HepG2 (cell line): ENCODE measurements at regions not wholly inside any gene's neighbourhood (a gene's known extent, or its start where the extent isn't known, plus 50 kb on each side); places are given as distances from the start of the nearest gene placed in this dataset.

Experiments
- ATAC-seq: fragments of 200-7000 bp; cut with Tn5 transposase; 3 replicates; pipeline ENCODE4 v1.9.1; 2020; ENCODE audit warnings: mild to moderate bottlenecking, moderate library complexity
- BruUV-seq: library from RNA; stranded (reverse); fragments of 400-500 nt; replicated peaks from 2 replicates; lab custom pipeline; 2021; lab: Mats Ljungman, UMichigan
- CTCF ChIA-PET: fragments of 300-600 bp; formaldehyde crosslinking; extraction: SDS; loops from one replicate; lab custom pipeline; 2021; ENCODE audit warnings: low total read pairs, inconsistent platforms, low intra/inter-chr PET ratio; lab: Yijun Ruan, JAX
- POLR2A ChIA-PET: fragments of 350-600 bp; sonication (Branson Sonifier 250); formaldehyde crosslinking; loops from one replicate; lab custom pipeline; 2020; ENCODE audit warnings: antibody characterized with exemption, inconsistent platforms; lab: Yijun Ruan, JAX
- DNase-seq: peaks from one replicate; pipeline ENCODE4 v3.0.0-alpha.2; 2015; ENCODE audit warnings: low spot score
- FAIRE-seq: peaks from 3 replicates; lab custom pipeline; 2011; peaks lifted over from hg19 to GRCh38; lab: Jason Lieb, UNC
- H2AFZ ChIP-seq: one replicate; pipeline ENCODE4 v1.6.1; 2011; ENCODE audit warnings: low read length, inconsistent platforms
- H3K27ac ChIP-seq: fragments of 300-600 bp; 3 replicates; pipeline ENCODE4 v1.8.0; 2011; ENCODE audit warnings: mixed run types, mild to moderate bottlenecking, mixed read lengths, low read length, inconsistent platforms; ENCODE audit not compliant: insufficient read depth; ENCODE audit errors: extremely low read length
- H3K27me3 ChIP-seq, 2 experiments: fragments of 200-600 bp in 1 of 2; 2 replicates in 1 of 2; 3 replicates in 1 of 2; pipeline versions ENCODE4 v1.6.0 to v1.8.0; 2011; ENCODE audit warnings: low read length in 2 of 2, mild to moderate bottlenecking in 2 of 2, moderate library complexity in 2 of 2, inconsistent platforms in 1 of 2; ENCODE audit not compliant: insufficient read depth in 2 of 2, control insufficient read depth in 1 of 2
- H3K36me3 ChIP-seq, 2 experiments: fragments of 200-600 bp in 1 of 2; replicated peaks in 1 of 2; 2 replicates in 1 of 2; 3 replicates in 1 of 2; pipeline versions ENCODE4 v1.5.1 to v1.8.0; 2011; ENCODE audit warnings: low read length in 2 of 2, inconsistent platforms in 1 of 2; ENCODE audit not compliant: insufficient read depth in 2 of 2, control insufficient read depth in 1 of 2
- H3K4me1 ChIP-seq: 2 replicates; pipeline ENCODE4 v1.5.1; 2012; ENCODE audit warnings: low read length, inconsistent platforms; ENCODE audit not compliant: insufficient read depth
- H3K4me2 ChIP-seq: 2 replicates; pipeline ENCODE4 v1.6.0; 2011; ENCODE audit warnings: low read depth, low read length, inconsistent platforms
- H3K4me3 ChIP-seq, 3 experiments: fragments of 200-600 bp in 1 of 3; sonication (generic), shearing (Covaris generic) in 1 of 3; replicated peaks in 1 of 3; 2 replicates each; pipeline ENCODE4 v1.5.1; 2011 to 2016; ENCODE audit warnings: low read length in 3 of 3, inconsistent platforms in 2 of 3, low read depth in 2 of 3, mild to moderate bottlenecking in 2 of 3, control low read depth in 1 of 3, mixed read lengths in 1 of 3; ENCODE audit not compliant: insufficient read depth in 1 of 3
- H3K79me2 ChIP-seq: one replicate; pipeline ENCODE4 v1.6.1; 2011; ENCODE audit warnings: low read length, inconsistent platforms; ENCODE audit not compliant: insufficient read depth
- H3K9ac ChIP-seq: 2 replicates; pipeline ENCODE4 v1.6.0; 2011; ENCODE audit warnings: mild to moderate bottlenecking, low read depth, low read length, inconsistent platforms; ENCODE audit not compliant: insufficient read depth
- H3K9me3 ChIP-seq: 2 replicates; pipeline ENCODE4 v1.5.1; 2012; ENCODE audit warnings: mild to moderate bottlenecking, low read length
- H4K20me1 ChIP-seq: 2 replicates; pipeline ENCODE4 v1.6.0; 2011; ENCODE audit warnings: inconsistent platforms, mild to moderate bottlenecking, low read length, moderate library complexity; ENCODE audit not compliant: insufficient read depth
- CC2D1A ChIP-seq: sonication (generic); formaldehyde crosslinking; IDR thresholded peaks from 2 replicates; pipeline ENCODE4 v1.8.1; 2023; ENCODE audit warnings: mild to moderate bottlenecking, missing genetic modification reagents
- KMT2B ChIP-seq: IDR thresholded peaks from 2 replicates; pipeline ENCODE4 v1.6.1; 2016; ENCODE audit warnings: missing genetic modification reagents, missing compliant biosample characterization
- NCOR1 ChIP-seq: fragments of 200-600 bp; sonication (generic); IDR thresholded peaks from 2 replicates; pipeline ENCODE4 v1.7.0; 2017; ENCODE audit warnings: antibody characterized with exemption, low read length, borderline replicate concordance
- REL ChIP-seq: sonication (generic); formaldehyde crosslinking; conservative IDR thresholded peaks from 2 replicates; pipeline ENCODE4 v1.8.0; 2022; ENCODE audit warnings: mild to moderate bottlenecking, missing genetic modification reagents, moderate library complexity
- RFX3 ChIP-seq: IDR thresholded peaks from 2 replicates; pipeline ENCODE4 v1.6.1; 2016; ENCODE audit warnings: missing biosample characterization, missing genetic modification reagents
- TFE3 ChIP-seq: IDR thresholded peaks from 2 replicates; pipeline ENCODE4 v1.6.1; 2016
- THYN1 ChIP-seq: sonication (generic); formaldehyde crosslinking; IDR thresholded peaks from 2 replicates; pipeline ENCODE4 v1.8.1; 2023; ENCODE audit warnings: low read depth, mild to moderate bottlenecking, moderate library complexity, missing genetic modification reagents, borderline replicate concordance
- ZC3H4 ChIP-seq: sonication (generic); formaldehyde crosslinking; IDR thresholded peaks from 2 replicates; pipeline ENCODE4 v1.4.0; 2020; ENCODE audit warnings: missing genetic modification reagents, borderline replicate concordance
- ZNF280D ChIP-seq: sonication (generic); formaldehyde crosslinking; IDR thresholded peaks from 2 replicates; pipeline ENCODE4 v1.5.1; 2020; ENCODE audit warnings: mild to moderate bottlenecking, missing genetic modification reagents
- ZNF292 ChIP-seq: sonication (generic); formaldehyde crosslinking; IDR thresholded peaks from 2 replicates; pipeline ENCODE4 v1.8.1; 2022; ENCODE audit warnings: mild to moderate bottlenecking, low read depth, missing genetic modification reagents, borderline replicate concordance
- ZNF350 ChIP-seq: sonication (generic); formaldehyde crosslinking; IDR thresholded peaks from 2 replicates; pipeline ENCODE4 v1.4.0; 2020; ENCODE audit warnings: mild to moderate bottlenecking, low read depth, missing genetic modification reagents, borderline replicate concordance
- ZNF512B ChIP-seq: sonication (generic); formaldehyde crosslinking; IDR thresholded peaks from 2 replicates; pipeline ENCODE4 v1.5.1; 2020; ENCODE audit warnings: missing genetic modification reagents, mild to moderate bottlenecking, borderline replicate concordance
- ZNF607 ChIP-seq: sonication (generic); formaldehyde crosslinking; IDR thresholded peaks from 2 replicates; pipeline ENCODE4 v1.5.1; 2020; ENCODE audit warnings: missing genetic modification reagents, mild to moderate bottlenecking, borderline replicate concordance
- ZNF670 ChIP-seq: sonication (generic); formaldehyde crosslinking; IDR thresholded peaks from 2 replicates; pipeline ENCODE4 v1.8.0; 2022; ENCODE audit warnings: mild to moderate bottlenecking, missing genetic modification reagents, borderline replicate concordance
- ZNF704 ChIP-seq: sonication (generic); formaldehyde crosslinking; IDR thresholded peaks from 2 replicates; pipeline ENCODE4 v1.8.1; 2023; ENCODE audit warnings: mild to moderate bottlenecking, inconsistent platforms, moderate library complexity, missing genetic modification reagents, borderline replicate concordance
- WGBS: methylation state at CpG from one replicate; pipeline ENCODE4 v1.1.6; 2017; ENCODE audit warnings: low lambda C conversion rate; 5-methylcytosine and 5-hydroxymethylcytosine counted together
- in situ Hi-C: cut with HindIII; loops from 2 replicates; pipeline ENCODE4 v1.10.0; 2017; ENCODE audit warnings: low pct_unique_long_range_greater_than_20kb; ENCODE audit not compliant: extremely low pct_ligation_motif_present
- intact Hi-C: fragments of 100-400 bp; cut with micrococcal nuclease; formaldehyde crosslinking; loops from one replicate; pipeline ENCODE4 v1.10.0; 2022; ENCODE audit not compliant: unreplicated experiment

- TF ChIP-seq RFX3 (CRISPR knock-in tag), result no peak
- no peak for TF ChIP-seq ZNF292 (CRISPR knock-in tag)
- no peak for TF ChIP-seq KMT2B (CRISPR knock-in tag)
- TF ChIP-seq ZNF280D (CRISPR knock-in tag), result no peak
- no peak for TF ChIP-seq NCOR1
- no peak for TF ChIP-seq ZNF704 (CRISPR knock-in tag)
- no peak for TF ChIP-seq ZNF670 (CRISPR knock-in tag)
- TF ChIP-seq, all 625 proteins: peak for 15
These were observed 132.3 kb upstream of the ELL2 start (continued) for GRCh38 chr5:96093890-96094381.

- 96% methylated on average over 3 of the region's 3 CpGs for WGBS
- intact Hi-C loops, result no loop called here
- no peak for TF ChIP-seq ZNF512B (CRISPR knock-in tag)
- TF ChIP-seq TFE3 (CRISPR knock-in tag), result no peak
- no peak for TF ChIP-seq ZNF350 (CRISPR knock-in tag)
- no peak for TF ChIP-seq ZC3H4 (CRISPR knock-in tag)
- no peak for TF ChIP-seq REL (CRISPR knock-in tag)
- TF ChIP-seq THYN1 (CRISPR knock-in tag), result no peak
- no peak for TF ChIP-seq ZNF607 (CRISPR knock-in tag)
- no peak for TF ChIP-seq CC2D1A (CRISPR knock-in tag)
These were observed 131.7 kb upstream of the ELL2 start for GRCh38 chr5:96093340-96093739.

More at GRCh38 chr5:96093340-96093739, 131.7 kb upstream of the ELL2 start:
- Histone ChIP-seq H4K20me1 (no peaks in the 10 kb centered on the region), H3K4me1 (peaks cover 38% of the 10 kb centered on the region), H3K27ac (no peak overlapping the region), H2AFZ (no peak overlapping the region), H3K9me3 (no peaks in the 10 kb centered on the region), H3K4me3 (no peak overlapping the region), H3K4me2 (no peak overlapping the region), H3K27me3 (no peaks in the 10 kb centered on the region), H3K36me3 (no peaks in the 10 kb centered on the region), H3K79me2 (no peaks in the 10 kb centered on the region), H3K9ac (no peak overlapping the region)
- in situ Hi-C loops, result no loop called here
- DNase-seq, result no peak
- peak; percentile 37 for FAIRE-seq
- peak; percentile 37 for ATAC-seq
- BruUV-seq, result no TSS peak
- POLR2A ChIA-PET, result interaction anchor here (1.6 kb wide), 1 partner anchor 25 kb away, joined by 5 read pairs; no protein-coding TSS in a partner anchor
- CTCF ChIA-PET, result no interaction called here
